Breast epithelium (tissue), 4 donors: ENCODE measurements at regions not wholly inside any gene's neighbourhood (a gene's known extent, or its start where the extent isn't known, plus 50 kb on each side); places are given as distances from the start of the nearest gene placed in this dataset.

Source experiments
- DNase-seq, 2 donors: peaks; one replicate each; pipeline ENCODE4 v3.0.0-alpha.2; 2019; ENCODE audit warnings: low spot score in 2 of 2
- H3K27ac ChIP-seq, 2 donors: fragments of 200-600 bp; sonication (generic) in 1 of 2; one replicate each; pipeline ENCODE4 v1.5.1; 2016 to 2019; ENCODE audit warnings: mild to moderate bottlenecking in 1 of 2
- H3K27me3 ChIP-seq, 2 donors: fragments of 200-600 bp; sonication (generic) in 1 of 2; one replicate each; pipeline versions ENCODE4 v1.5.1 to v1.6.0; 2017 to 2019; ENCODE audit warnings: control low read depth in 1 of 2, mild to moderate bottlenecking in 1 of 2
- H3K36me3 ChIP-seq: fragments of 200-600 bp; one replicate; pipeline ENCODE4 v1.5.1; 2019
- H3K4me1 ChIP-seq, 2 donors: fragments of 200-600 bp; sonication (generic); one replicate each; pipeline ENCODE4 v1.5.1; 2016 to 2019; ENCODE audit warnings: control low read depth in 1 of 2
- H3K4me3 ChIP-seq, 3 donors: fragments of 200-600 bp; sonication (generic); 1 replicate in 2 of 3; 2 replicates in 1 of 3; pipeline ENCODE4 v1.5.1; 2016 to 2019; ENCODE audit warnings: mild to moderate bottlenecking in 3 of 3, moderate library complexity in 2 of 3
- H3K9me3 ChIP-seq, 2 donors: fragments of 200-600 bp; sonication (generic) in 1 of 2; one replicate each; pipeline ENCODE4 v1.5.1; 2016 to 2019; ENCODE audit warnings: control low read depth in 1 of 2
- CTCF ChIP-seq, 3 donors: fragments of 450-650 bp; IDR thresholded peaks; one replicate each; pipeline ENCODE4 v1.5.1; 2016 to 2017; ENCODE audit warnings: antibody characterized with exemption in 3 of 3, mild to moderate bottlenecking in 3 of 3, moderate library complexity in 3 of 3
- POLR2A ChIP-seq: fragments of 450-650 bp; IDR thresholded peaks from one replicate; pipeline ENCODE4 v1.6.1; 2016; ENCODE audit warnings: antibody characterized with exemption, mild to moderate bottlenecking, moderate library complexity
- POLR2AphosphoS5 ChIP-seq, 3 donors: sonication (generic); formaldehyde crosslinking; IDR thresholded peaks; one replicate each; pipeline ENCODE4 v1.6.1; 2017; ENCODE audit warnings: antibody characterized with exemption in 3 of 3
- intact Hi-C: fragments of 100-400 bp; cut with DNase I; formaldehyde crosslinking; loops from one replicate; pipeline ENCODE4 v1.15.1; 2023; ENCODE audit warnings: low total_unique reads

GRCh38 chr2:151106805-151107506 lies 154.7 kb downstream of the RBM43 start:
- no peak for TF ChIP-seq POLR2A
- no peak for TF ChIP-seq POLR2AphosphoS5 (IDR thresholded peaks at IDR 0.05)
- TF ChIP-seq CTCF (IDR thresholded peaks at IDR 0.05) = no peak
- Histone ChIP-seq H3K27ac (no peak overlapping the region), H3K4me1 (no peaks in the 10 kb centered on the region), H3K4me3 (no peak overlapping the region), H3K27me3 (no peaks in the 10 kb centered on the region), H3K36me3 (no peaks in the 10 kb centered on the region), H3K9me3 (no peaks in the 10 kb centered on the region)
- no peak for DNase-seq
- intact Hi-C loops = no loop called here

- no peak overlapping the region for H3K4me3 ChIP-seq
- H3K27me3 ChIP-seq = no peaks in the 10 kb centered on the region
- no peak for DNase-seq
- intact Hi-C loops = no loop called here
- H3K36me3 ChIP-seq = no peaks in the 10 kb centered on the region
- H3K4me1 ChIP-seq = no peaks in the 10 kb centered on the region
- TF ChIP-seq CTCF (IDR thresholded peaks at IDR 0.05) = no peak
- no peak for TF ChIP-seq POLR2A
- TF ChIP-seq POLR2AphosphoS5 (IDR thresholded peaks at IDR 0.05) = no peak
- H3K27ac ChIP-seq = no peak overlapping the region
- H3K9me3 ChIP-seq = no peaks in the 10 kb centered on the region
These were observed 158.1 kb downstream of the RBM43 start for GRCh38 chr2:151103551-151103950.

GRCh38 chr2:151102226-151102625 lies 159.4 kb downstream of the RBM43 start:
- no peaks in the 10 kb centered on the region for H3K4me1 ChIP-seq
- H3K27ac ChIP-seq = no peak overlapping the region
- TF ChIP-seq POLR2A (no peak), CTCF (IDR thresholded peaks at IDR 0.05) (no peak), POLR2AphosphoS5 (IDR thresholded peaks at IDR 0.05) (no peak)
- H3K9me3 ChIP-seq = no peaks in the 10 kb centered on the region
- no peaks in the 10 kb centered on the region for H3K36me3 ChIP-seq
- intact Hi-C loops = no loop called here
- no peak overlapping the region for H3K4me3 ChIP-seq
- no peak for DNase-seq
- H3K27me3 ChIP-seq = no peaks in the 10 kb centered on the region

- Histone ChIP-seq H3K27ac (no peak overlapping the region), H3K4me3 (no peak overlapping the region), H3K9me3 (no peaks in the 10 kb centered on the region), H3K4me1 (no peaks in the 10 kb centered on the region), H3K36me3 (no peaks in the 10 kb centered on the region), H3K27me3 (no peaks in the 10 kb centered on the region)
- intact Hi-C loops = no loop called here
- no peak for DNase-seq
- TF ChIP-seq POLR2A (no peak), POLR2AphosphoS5 (IDR thresholded peaks at IDR 0.05) (no peak), CTCF (IDR thresholded peaks at IDR 0.05) (no peak)
These were observed 162.8 kb downstream of the RBM43 start for GRCh38 chr2:151098841-151099240.

GRCh38 chr2:151097895-151098294 lies 163.8 kb downstream of the RBM43 start:
- no peak overlapping the region for H3K4me3 ChIP-seq
- no peak for DNase-seq
- no peaks in the 10 kb centered on the region for H3K36me3 ChIP-seq
- no peaks in the 10 kb centered on the region for H3K27me3 ChIP-seq
- no peaks in the 10 kb centered on the region for H3K9me3 ChIP-seq
- no peak for TF ChIP-seq POLR2A
- TF ChIP-seq POLR2AphosphoS5 (IDR thresholded peaks at IDR 0.05) = no peak
- TF ChIP-seq CTCF (IDR thresholded peaks at IDR 0.05) = no peak
- intact Hi-C loops = no loop called here
- no peak overlapping the region for H3K27ac ChIP-seq
- no peaks in the 10 kb centered on the region for H3K4me1 ChIP-seq
